Mesodermal cell (in vitro differentiated cells): ENCODE measurements at regions not wholly inside any gene's neighbourhood (a gene's known extent, or its start where the extent isn't known, plus 50 kb on each side); places are given as distances from the start of the nearest gene placed in this dataset.
"Not testable (repeated sequence)": the region's sequence is repeated elsewhere in the genome, so short reads cannot be mapped to it uniquely, and the experiment has no call there.

Experiments used
- H3K27ac ChIP-seq: 2 replicates; pipeline ENCODE4 v1.7.0; 2013; ENCODE audit warnings: mild to moderate bottlenecking, low read depth, low read length, moderate library complexity; ENCODE audit not compliant: severe bottlenecking
- H3K36me3 ChIP-seq: 2 replicates; pipeline ENCODE4 v1.7.1; 2013; ENCODE audit warnings: mild to moderate bottlenecking, low read length, moderate library complexity; ENCODE audit not compliant: control insufficient read depth, insufficient read depth
- H3K4me1 ChIP-seq: one replicate; pipeline ENCODE4 v1.7.1; 2013; ENCODE audit warnings: mild to moderate bottlenecking, low read length; ENCODE audit not compliant: insufficient read depth, control insufficient read depth, poor library complexity, severe bottlenecking
- H3K4me3 ChIP-seq: 2 replicates; pipeline ENCODE4 v1.7.0; 2013; ENCODE audit warnings: low read length, control low read depth, mild to moderate bottlenecking; ENCODE audit not compliant: insufficient read depth, poor library complexity, severe bottlenecking; ENCODE audit errors: extremely low read depth
- H3K9me3 ChIP-seq: 2 replicates; pipeline ENCODE4 v1.7.1; 2013; ENCODE audit warnings: mild to moderate bottlenecking, low read length, moderate library complexity; ENCODE audit not compliant: control insufficient read depth
- WGBS, 2 experiments: methylation state at CpG; one replicate each; pipeline ENCODE4 v1.1.5; 2013; ENCODE audit warnings: missing lambda C conversion rate in 2 of 2; ENCODE audit not compliant: insufficient coverage in 2 of 2; 5-methylcytosine and 5-hydroxymethylcytosine counted together

GRCh38 chr10:56109454-56109853 lies 251.6 kb downstream of the ZWINT start:
- H3K27ac ChIP-seq, result no peak overlapping the region
- no peaks in the 10 kb centered on the region for H3K36me3 ChIP-seq
- no peak overlapping the region for H3K4me3 ChIP-seq
- no peaks in the 10 kb centered on the region for H3K4me1 ChIP-seq
- H3K9me3 ChIP-seq, result no peaks in the 10 kb centered on the region
- WGBS, 2 experiments, result 84 to 92% methylated on average over 8 to 10 of the region's 13 CpGs

- no peaks in the 10 kb centered on the region for H3K9me3 ChIP-seq
- H3K36me3 ChIP-seq, result no peaks in the 10 kb centered on the region
- H3K4me1 ChIP-seq, result no peaks in the 10 kb centered on the region
- H3K4me3 ChIP-seq, result no peak overlapping the region
- WGBS, 2 experiments, result 90 to 97% methylated on average over 2 to 4 of the region's 4 CpGs
- no peak overlapping the region for H3K27ac ChIP-seq
Measured at GRCh38 chr10:56104923-56105322, 256.1 kb downstream of the ZWINT start.

DNA sequence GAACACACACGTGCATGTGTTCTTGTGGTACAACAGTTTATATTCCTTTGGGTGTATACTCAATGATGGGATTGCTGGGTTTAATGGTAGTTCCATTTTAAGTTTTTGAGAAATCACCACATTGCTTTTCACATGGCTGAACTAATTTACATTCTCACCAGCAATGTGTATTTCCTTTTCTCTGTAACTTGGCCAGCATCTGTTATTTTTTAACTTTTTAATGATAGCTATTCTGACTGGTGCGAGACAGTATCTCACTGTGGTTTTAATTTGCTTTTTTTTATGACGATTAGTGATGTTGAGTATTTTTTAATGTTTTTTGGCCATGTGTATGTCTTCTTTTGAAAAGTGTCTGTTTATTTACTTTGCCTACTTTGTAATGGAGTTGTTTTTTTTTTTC lies 256.6 kb downstream of the ZWINT start:
- WGBS, 2 experiments, result 92% methylated on average over 2 of the region's 3 CpGs; no CpG with 5 or more reads in 1 of the 2 experiments

DNA sequence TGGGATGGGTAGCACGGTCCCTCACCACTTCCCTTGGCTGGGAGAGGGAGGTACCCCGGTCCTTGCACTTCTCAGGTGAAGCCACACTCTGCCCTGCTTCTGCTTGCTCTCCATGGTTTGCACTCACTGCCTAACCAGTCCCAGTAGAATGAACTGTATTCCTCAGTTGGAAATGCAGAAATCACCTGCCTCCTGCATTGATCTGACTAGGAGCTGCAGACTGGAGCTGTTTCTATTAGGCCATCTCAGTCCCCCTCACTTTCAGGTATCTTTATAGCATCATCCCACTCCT lies 264.9 kb downstream of the ZWINT start:
- H3K27ac ChIP-seq, result no peak overlapping the region
- H3K9me3 ChIP-seq, result no peaks in the 10 kb centered on the region
- H3K4me3 ChIP-seq, result no peak overlapping the region
- H3K4me1 ChIP-seq, result no peaks in the 10 kb centered on the region
- 100% methylated on average over 2 of the region's 2 CpGs for WGBS, 2 experiments
- H3K36me3 ChIP-seq, result no peaks in the 10 kb centered on the region

More for the DNA sequence above, 256.6 kb downstream of the ZWINT start:
- H3K4me1 ChIP-seq, result no peaks in the 10 kb centered on the region
- no peaks in the 10 kb centered on the region for H3K36me3 ChIP-seq
- H3K9me3 ChIP-seq, result no peaks in the 10 kb centered on the region
- no peak overlapping the region for H3K27ac ChIP-seq
- no peak overlapping the region for H3K4me3 ChIP-seq

GRCh38 chr10:56095506-56096225 lies 265.4 kb downstream of the ZWINT start:
- H3K9me3 ChIP-seq, result no peaks in the 10 kb centered on the region
- no peak overlapping the region for H3K4me3 ChIP-seq
- WGBS, 2 experiments, result 73 to 80% methylated on average over 11 to 14 of the region's 16 CpGs
- H3K36me3 ChIP-seq, result no peaks in the 10 kb centered on the region
- H3K4me1 ChIP-seq, result no peaks in the 10 kb centered on the region
- no peak overlapping the region for H3K27ac ChIP-seq

- H3K9me3 ChIP-seq, H3K4me3 ChIP-seq, H3K27ac ChIP-seq, H3K36me3 ChIP-seq, H3K4me1 ChIP-seq: not testable (repeated sequence)
Measured at GRCh38 chr10:56093645-56094044, 267.4 kb downstream of the ZWINT start.

GRCh38 chr10:56091872-56092271 lies 269.2 kb downstream of the ZWINT start:
- H3K4me3 ChIP-seq, result no peak overlapping the region

GRCh38 chr10:56090914-56091540 lies 270.0 kb downstream of the ZWINT start:
- Histone ChIP-seq H3K4me3 (no peak overlapping the region), H3K9me3 (no peaks in the 10 kb centered on the region), H3K36me3 (no peaks in the 10 kb centered on the region), H3K4me1 (no peaks in the 10 kb centered on the region), H3K27ac (no peak overlapping the region)
- WGBS, 2 experiments, result 69 to 100% methylated on average over 1 to 2 of the region's 3 CpGs

More at GRCh38 chr10:56091872-56092271, 269.2 kb downstream of the ZWINT start:
- Histone ChIP-seq H3K9me3 (no peaks in the 10 kb centered on the region), H3K27ac (no peak overlapping the region), H3K4me1 (no peaks in the 10 kb centered on the region), H3K36me3 (no peaks in the 10 kb centered on the region)

GRCh38 chr10:56085406-56086122 lies 275.5 kb downstream of the ZWINT start:
- Histone ChIP-seq H3K4me1 (no peaks in the 10 kb centered on the region), H3K9me3 (no peaks in the 10 kb centered on the region), H3K4me3 (no peak overlapping the region), H3K27ac (no peak overlapping the region), H3K36me3 (no peaks in the 10 kb centered on the region)
- no CpG with 5 or more reads among the region's 1 CpG for WGBS, 2 experiments

DNA sequence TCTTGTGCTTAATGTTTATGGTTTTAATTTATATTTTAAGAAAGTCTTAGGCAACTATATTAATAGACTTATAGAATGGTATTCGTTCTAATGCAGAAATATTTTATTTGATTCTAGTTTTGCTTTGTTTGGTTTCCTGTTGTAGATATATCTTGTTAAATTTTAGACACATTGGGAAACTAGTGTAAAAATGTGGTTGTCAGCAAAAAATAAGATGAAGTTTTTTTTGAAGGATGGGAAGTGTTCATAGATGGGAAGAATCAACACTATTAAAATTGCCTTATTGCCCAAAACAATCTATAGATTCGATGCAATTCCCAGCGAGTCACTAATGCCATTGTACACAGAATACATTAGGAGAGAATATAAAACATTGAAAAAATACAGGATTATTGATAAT lies 278.9 kb downstream of the ZWINT start:
- Histone ChIP-seq H3K4me1 (no peaks in the 10 kb centered on the region), H3K27ac (no peak overlapping the region), H3K4me3 (no peak overlapping the region), H3K36me3 (no peaks in the 10 kb centered on the region), H3K9me3 (no peaks in the 10 kb centered on the region)
- no CpG with 5 or more reads among the region's 3 CpGs for WGBS, 2 experiments
